Stimulated activated CD4-positive, alpha-beta T cell treated with anti-CD3 and anti-CD28 coated beads, TNF-alpha, amount 100 ng/mL, for 24 hours (primary cell): ENCODE measurements at regions not wholly inside any gene's neighbourhood (a gene's known extent, or its start where the extent isn't known, plus 50 kb on each side); places are given as distances from the start of the nearest gene placed in this dataset.

Experiments
- DNase-seq, 3 experiments: peaks; one replicate each; pipeline ENCODE4 v3.0.0-alpha.2; 2020; ENCODE audit warnings: low read depth in 3 of 3

DNA sequence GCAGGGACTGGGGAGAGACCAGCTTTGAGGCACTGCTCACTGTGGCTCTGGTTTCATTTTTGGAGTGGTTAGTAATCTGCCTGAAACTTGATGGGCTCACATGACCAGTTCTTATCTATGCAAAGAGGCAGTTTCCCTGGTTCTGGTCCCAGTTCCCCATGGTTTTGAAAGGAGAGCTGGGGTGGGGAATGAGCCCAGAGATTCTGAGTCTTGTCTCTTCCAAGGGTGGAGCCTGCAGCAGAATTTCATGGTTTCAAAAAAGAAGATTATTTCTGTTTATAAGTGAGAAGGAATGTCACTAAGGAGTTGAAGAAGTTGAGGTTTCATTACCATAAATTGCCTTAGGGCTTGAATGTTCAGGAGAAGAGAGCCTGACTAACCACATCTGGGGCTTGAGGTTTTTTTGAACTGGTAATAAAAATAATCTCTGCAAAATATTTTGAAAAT lies 190.2 kb upstream of the HABP2 start:
- no peak for DNase-seq

DNA sequence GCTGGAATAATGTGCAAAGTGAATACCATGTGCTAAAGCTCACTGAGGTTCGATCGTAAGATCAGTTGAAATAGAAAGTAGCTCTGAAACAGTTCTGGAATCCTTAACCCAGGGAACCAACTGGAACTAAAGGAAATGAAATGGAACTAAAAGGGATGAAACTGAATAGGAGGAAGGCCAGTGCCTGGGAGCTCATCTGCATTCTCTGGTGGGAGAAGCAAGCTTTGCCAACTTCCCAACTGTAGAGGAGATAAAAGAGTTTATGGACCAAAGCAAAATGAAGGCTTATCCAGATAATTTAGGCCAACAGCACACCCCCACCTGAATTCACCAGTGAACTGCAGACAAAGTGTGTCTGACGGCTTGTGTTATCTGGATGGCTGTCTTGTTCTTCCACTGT lies 188.6 kb upstream of the HABP2 start:
- no peak for DNase-seq

DNA sequence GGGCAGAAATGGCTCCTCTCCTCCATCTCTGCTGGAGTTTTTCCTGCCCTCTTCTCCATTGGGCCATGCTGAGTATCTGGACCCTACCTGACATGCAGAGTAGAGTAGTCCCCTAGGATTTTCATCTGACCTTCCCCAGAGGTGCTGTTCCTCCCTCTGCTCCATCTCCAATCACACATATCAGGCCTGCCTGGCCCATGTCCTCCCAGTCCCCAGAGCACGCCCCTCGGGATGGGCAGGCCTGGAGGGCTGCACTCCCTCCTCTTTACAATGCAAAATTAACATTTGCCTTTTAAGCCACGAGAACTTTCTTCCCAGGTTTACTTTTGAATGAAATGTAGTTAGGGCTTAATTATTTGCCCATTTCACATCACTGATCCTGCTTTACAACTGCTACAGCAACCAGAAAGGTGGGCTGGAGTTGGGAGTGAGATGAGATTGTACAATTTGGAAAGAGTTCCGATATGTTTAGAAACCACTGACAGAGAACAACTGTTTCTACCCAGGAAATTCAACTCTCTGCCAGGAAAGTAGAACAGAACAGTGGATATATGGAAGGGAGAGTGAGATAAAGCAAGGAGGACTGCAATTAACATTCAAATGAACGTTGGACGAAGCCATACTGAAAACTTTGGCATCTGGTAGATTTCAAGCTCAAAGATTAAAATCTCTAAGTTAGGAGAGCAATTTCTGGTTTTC lies 184.0 kb upstream of the HABP2 start:
- DNase-seq, result no peak

DNA sequence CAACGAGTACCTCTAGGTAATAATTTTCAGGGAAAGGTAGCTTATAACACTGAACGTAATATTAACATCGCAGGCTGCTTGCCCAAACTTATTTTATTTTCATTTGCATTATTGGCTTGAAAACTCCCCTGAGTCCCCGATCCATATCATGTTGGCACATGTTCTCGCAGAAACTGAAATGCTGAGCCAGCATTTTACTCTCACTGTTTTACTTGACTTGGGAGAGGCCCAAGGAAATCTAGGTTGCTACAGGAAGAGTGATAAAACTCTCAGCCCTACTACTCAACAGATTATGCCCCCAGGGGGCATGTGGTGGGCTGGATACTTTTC lies 183.5 kb upstream of the HABP2 start:
- DNase-seq, result no peak

DNA sequence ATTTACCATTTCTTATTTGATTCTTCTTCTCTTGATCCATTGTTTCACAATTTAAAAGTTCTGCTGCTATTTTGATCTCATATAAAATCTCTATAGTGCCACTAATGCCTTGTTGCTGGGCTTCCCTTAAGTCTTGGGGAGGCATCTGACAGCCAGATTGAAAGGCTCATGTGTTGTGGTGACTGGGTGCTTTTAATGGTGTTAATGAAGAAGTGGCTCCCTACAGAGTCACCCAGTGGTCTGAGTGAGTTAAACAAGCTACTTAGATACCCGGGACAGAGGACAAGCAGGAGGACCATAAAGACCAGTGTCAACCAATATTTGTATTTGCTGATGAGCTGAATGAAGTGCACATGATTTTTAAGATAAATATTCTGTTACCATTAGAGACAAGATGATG lies 176.4 kb upstream of the HABP2 start:
- DNase-seq, result no peak

DNA sequence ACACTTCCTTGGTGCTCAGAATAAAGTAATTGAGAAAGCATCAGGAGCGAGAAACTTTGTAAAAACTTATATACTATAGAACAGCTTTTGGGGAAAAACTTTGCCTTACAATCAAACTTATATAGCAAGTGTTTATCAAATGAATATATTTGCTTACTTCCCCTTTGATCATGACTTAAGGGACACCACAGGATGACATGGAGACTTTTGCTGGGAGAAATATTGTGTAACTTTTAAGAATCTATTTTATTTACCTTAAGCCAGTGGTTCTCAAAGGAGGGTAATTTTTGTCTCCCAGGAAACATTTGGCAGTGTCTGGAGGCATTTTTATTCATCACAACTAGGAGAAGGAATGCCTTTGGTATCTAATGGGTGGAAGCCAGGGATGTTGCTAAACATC lies 173.8 kb upstream of the HABP2 start:
- no peak for DNase-seq

DNA sequence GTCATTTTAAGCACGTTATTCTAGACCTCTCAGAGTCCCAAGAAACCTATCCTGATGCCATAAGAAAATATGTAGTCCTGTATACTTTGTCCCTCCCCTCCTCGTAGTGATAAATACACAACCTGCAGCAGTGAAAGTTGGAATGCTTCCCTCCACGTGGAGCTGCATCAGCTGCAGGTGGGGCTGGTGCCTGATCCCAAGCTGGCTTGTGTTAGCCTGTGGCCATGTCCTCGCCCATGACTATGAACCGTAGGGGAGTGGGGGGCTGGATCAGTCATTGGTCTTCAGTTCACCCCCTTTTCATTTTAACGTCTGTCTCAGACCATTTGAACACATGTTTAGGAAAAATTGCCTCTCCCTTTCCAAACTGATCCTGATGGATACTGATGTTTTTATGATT lies 171.4 kb upstream of the HABP2 start:
- no peak for DNase-seq

DNA sequence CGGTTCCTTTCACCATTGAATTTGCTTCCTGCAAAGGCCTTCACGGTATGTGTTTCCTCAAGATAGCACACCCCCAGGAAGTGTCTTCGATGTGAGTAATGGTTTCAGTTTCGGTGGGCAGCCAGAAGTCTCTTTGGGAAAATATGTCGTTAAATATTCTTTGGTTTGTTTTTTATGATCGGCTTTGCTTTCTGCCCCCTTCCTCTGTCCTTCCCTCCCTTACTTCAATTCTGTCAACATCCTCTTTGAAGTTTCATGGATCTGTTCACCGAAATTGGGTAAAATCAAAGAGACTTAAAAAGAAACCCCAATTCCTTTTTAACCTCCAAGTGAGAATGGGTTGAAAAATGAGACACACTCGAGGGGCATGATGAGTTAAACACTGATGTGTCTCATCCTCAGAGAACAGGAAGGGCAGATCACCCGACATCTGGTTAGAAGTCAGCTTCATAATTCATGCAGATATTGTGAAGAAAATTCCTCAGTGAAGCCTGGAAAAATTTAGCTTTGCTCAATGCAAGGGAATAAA lies 170.8 kb upstream of the HABP2 start:
- no peak for DNase-seq

DNA sequence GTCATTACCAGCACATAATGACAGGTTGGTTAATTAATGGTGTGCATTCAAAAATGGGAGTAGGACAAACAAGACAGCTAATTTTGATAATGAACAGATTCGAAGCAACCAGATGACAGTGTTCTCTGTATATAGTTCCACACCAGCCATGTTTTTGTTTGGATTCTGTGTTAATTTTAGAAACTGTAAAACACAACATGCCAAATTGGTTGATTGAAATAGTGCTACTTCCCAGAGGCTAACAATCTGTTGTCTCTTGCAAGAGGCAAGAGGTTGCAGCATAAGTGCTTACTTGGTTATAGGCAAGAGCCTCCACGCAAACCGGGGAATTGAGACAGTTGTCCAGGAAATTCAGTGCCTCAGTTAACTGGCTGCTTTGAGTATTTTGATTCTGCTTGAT lies 170.2 kb upstream of the HABP2 start:
- DNase-seq, result no peak

DNA sequence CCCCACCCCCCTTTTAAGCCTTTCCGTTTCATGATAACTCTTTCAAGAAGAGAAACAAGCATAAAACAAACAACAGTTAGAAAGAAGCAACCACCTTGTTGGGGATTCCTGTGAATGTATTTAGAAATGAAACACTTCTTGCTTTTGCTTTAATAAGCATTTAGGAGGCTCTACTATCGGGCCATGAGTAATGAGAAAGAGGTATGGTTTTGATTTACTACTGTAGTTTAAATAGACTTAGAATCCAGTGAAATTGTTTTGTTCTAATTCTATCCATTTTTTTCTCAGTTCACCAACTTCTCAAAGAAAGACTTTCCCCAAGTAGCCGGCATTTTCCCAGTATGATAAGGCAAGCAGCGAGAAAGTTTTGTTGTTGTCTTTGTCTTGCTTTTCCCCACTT lies 168.7 kb upstream of the HABP2 start:
- no peak for DNase-seq

DNA sequence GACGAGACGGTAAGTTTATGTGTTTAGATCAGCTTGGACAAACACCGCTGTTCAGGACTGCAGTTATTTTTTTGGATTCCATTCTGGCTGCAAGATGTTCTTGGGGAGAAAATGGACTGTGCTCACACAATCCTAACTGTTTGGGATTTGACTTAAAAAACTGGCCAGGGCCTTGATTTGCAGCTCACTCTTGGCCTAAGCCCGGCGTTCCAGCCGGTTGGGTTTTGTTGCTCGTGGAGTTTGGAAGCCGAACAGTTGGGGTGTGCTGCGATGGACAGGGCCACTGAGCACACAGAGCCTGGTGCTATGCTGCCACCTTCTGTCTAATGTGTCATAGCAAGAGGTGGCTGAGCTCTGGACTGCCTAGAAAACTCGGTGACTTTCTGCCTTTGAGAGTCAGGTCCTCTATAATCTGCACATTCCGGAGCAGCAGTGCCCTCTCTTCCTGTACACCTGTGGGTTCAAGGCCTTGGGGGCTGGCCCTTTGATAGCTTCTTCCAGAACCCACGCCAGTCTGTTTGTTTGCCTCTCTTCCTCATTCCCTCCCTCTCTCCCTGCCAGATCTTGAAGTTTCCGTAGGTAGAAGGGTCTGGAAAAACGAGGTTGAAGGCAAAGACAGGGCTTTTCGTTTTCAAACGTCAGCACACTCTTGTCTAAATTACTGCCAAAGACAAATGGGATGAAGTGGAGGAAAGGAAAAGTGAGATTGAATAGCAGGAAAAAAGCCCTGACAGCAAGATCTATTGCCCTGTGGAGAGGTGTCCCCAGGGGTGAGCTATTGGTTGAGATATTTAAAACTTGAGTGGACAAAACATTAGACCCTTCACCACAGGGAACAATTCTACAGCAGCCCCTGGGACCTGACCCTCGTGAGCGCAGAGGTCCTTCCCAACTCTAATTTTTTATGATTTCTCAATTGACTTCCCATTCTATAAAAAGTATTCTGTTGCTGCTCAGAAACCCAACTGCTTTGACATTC lies 167.5 kb upstream of the HABP2 start:
- DNase-seq, result peak; percentile 18 to 33 (median 28)

DNA sequence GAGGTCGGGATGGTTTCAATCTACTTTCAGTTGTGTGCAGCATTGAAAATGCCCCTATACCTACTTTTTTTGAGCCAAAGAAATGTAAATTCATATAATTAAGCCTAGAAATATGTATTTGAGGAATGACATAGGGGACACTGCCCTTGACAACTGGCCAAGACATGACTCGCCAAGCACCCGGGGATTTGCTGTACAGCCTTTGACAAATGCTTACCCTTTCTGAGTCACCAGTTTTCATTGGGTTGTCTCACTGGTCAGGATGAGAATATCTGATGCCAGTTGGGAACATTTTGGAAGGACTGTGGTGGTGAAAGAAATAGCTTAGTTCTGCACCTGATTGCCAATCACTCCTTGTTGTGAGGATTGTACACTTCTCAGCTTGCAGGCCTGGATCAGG lies 166.8 kb upstream of the HABP2 start:
- DNase-seq, result no peak

DNA sequence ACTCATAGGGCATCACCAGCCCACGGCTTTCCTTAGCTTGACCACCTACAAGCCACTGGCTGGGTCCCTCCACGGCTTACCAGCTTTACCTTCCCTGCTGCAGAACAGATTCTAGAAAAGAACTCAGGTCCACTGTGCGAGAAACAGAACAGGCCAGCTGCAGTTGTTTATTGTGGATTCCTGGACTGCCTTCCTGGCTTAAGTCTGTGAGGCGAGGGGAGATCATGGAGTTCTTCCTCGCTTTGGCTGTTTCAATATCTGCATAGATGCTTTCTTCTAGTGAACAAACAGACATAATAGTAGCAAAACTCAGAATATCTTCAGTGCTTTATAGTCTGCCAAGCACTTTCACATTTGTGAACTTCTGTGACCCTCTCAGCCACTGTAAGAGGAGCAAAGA lies 162.9 kb upstream of the HABP2 start:
- DNase-seq, result no peak

DNA sequence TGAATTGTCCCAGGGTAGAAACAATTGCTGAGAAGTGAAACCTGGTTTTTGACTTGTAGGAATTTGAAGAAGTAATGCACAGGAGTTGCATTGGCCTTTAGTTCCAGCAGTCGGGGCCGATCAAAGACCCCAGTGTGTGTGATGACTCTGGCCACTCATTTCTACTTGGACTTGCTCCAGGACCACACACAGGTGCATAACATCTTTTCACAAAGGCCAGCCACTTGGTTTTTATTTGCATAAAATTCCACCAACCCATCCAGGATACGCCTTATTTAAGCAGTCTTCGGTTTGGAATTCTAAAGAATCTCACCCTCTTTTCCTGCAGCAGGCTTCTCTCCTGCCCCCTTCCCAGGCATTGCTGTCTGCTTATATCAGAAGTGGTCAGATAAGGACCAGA lies 162.0 kb upstream of the HABP2 start:
- no peak for DNase-seq

DNA sequence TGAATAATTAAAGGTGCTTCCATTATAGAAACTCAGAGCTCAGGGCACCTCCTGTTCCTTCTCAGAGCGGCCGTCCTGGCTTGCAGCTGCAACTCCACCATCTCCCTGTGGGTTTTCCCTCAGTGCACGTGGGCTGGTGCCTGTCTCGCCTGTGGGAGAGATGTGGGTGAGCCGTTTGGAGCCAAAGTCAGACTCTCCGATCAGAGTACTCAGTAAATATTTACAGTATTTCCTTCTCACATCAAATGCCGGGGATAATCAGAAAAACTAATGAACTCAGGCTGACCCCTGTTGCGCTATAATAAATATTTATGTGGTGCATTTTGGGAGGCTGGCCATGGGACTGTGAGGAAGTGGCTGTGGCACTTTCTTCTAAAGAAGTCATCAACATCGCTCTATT lies 155.8 kb upstream of the HABP2 start:
- DNase-seq, result no peak

DNA sequence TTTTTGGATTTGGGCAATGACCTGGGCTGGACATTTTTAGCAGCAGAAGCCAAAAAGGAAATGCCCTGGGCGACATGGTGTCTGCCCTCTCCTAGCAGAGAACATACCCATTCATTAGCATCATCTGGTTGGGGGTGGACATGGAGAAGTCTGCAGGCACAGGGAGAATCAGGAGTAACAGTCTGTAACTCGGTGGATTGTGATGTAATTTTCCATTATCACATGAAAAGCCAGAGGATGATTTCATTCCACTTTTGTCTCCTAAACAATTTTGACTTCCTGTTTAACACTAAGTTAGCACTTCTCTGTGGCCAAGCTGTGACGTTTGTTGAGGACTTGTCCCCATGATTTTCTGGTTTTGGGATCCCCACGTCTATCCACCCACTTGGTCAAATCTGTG lies 153.8 kb upstream of the HABP2 start:
- DNase-seq, result no peak

DNA sequence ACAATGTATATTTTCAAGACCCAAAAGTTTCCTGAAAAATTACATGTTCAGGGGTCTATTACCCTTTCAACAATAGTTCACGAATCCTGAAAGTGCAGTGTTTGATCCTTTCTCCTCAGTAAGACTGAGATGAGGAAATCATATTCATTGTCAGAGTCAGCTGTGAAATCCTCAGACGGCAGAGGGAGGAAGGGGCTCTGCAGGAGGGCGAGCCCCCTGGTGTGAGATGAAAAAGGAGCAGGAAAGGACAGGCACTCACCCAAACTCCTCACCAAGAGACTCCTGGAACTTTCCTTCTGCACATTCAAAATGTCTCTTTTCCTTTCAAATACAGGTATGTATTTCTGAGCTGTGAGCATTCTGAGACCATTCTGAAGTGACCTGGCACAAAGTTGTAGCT lies 150.3 kb upstream of the HABP2 start:
- no peak for DNase-seq

DNA sequence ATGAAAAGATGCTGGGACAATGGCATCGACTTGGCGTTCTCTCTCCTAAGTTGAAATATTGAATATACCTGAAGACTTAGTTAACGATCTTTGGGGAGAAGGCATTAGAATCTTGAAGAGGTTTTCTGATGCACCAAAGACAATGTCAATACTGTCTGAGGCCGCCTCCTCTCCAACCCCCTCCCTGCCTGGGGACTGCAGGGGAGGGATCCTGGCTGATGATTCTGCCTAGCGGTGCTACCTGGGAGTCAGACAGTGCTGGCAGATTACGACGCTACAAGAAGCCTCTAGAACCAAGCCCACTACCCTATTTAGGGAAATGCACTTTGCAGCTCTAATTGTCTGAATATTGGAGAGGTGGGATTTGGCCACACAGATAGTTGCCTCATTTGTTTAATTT lies 145.6 kb upstream of the HABP2 start:
- DNase-seq, result no peak

DNA sequence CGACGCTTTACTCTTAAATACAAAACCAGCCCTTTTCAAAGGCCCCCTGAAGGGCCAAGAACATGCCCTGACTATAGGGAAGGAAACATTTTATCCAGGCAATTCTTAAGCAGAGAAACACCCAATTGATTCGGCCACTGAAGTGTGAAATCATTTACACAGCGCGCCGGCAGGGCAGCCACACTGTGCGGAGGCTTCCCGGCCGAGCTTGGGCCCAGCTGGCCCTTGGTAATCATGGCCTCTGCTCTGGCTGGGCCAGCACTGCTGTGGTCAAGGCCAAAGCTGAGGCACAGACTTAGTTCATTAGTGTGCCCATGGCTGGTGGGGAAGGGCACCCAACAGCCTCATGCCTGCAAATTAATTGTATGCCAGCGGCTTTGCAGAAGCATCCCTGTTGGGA lies 143.7 kb upstream of the HABP2 start:
- DNase-seq, result no peak

DNA sequence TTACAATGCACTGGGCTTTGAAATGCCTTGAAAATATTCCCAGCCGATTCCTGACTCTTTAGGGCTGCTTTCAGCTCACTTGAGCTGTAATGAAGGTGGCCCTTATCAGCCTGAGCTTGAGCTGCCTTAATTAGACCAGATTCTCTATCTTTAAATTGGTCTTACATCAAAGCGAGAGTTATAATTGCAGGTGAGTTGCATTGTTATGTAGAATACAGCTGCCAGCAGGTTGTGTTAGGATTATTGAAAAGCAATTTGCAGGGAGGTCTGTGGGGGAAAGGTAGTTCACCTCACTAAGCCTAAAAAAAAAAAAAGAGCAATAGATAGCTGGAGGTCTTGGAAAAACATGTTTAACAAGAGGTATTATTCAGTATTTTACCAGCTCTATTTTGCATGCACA lies 142.2 kb upstream of the HABP2 start:
- DNase-seq, result no peak

DNA sequence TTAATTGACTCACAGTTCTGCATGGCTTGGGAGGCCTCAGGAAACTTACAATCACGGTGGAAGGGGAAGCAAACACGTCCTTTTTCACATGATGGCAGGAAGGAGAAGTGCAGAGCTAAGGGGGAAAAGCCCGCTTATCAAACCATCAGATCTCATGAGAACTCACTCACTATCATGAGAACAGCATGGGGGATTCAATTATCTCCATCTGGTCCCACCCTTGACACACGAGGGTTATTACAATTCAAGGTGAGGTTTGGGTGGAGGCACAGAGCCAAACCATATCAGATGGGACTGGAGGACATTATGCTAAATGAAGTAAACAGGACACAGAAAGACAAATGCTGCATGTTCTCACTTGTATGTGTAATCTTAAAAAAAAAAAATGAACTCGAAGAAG lies 141.4 kb upstream of the HABP2 start:
- DNase-seq, result no peak

DNA sequence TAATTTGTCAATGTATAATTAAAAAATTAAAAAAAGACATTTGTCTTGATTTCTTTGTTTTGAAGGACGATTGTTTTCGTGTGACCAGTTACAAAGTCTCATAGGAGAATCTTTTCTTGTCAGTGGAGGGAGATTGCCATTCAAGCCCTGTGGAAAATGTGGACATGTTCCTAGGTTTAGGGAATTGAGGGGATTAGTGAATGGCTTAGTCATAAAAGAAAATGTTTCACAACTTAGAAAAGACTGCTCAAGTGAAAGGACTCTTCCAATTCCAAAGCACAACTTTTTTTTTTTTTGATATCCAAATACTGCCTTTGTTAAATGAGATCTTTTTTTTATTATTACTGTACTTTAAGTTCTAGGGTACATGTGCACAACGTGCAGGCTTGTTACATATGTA lies 140.7 kb upstream of the HABP2 start:
- no peak for DNase-seq

DNA sequence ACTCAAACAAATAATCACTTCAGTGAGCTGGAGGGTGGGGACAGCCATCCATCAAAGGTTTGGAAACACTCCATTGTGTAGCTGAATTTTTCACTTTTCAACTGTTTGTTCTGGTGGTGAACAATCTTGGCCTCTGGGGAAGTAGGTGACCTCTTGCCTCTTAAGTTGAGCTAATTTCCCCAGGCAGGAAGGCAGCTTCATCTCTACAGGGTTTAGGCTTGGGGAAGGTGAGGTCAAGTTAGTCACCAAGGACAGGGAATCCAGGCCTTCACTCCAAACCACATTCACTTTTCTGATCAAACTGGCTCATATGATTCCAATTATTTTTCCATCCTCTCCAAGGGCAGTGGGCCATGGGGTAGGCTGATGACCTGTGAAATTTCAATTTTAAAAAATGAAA lies 138.3 kb upstream of the HABP2 start:
- no peak for DNase-seq
